GM06990 (cell line): ENCODE measurements at regions not wholly inside any gene's neighbourhood (a gene's known extent, or its start where the extent isn't known, plus 50 kb on each side); places are given as distances from the start of the nearest gene placed in this dataset.

ENCODE experiments used
- DNase-seq: peaks from one replicate; pipeline ENCODE4 v3.0.0-alpha.2; 2011; ENCODE audit not compliant: insufficient read length; ENCODE audit errors: extremely low read depth
- H3K27me3 ChIP-seq: replicated peaks from 2 replicates; pipeline ENCODE4 v1.6.0; 2011; ENCODE audit warnings: low read length; ENCODE audit not compliant: control insufficient read depth, insufficient read depth
- H3K36me3 ChIP-seq: 2 replicates; pipeline ENCODE4 v1.5.1; 2011; ENCODE audit warnings: low read length; ENCODE audit not compliant: control insufficient read depth, insufficient read depth
- H3K4me3 ChIP-seq: replicated peaks from 2 replicates; pipeline ENCODE4 v1.5.1; 2011; ENCODE audit warnings: low read depth, mild to moderate bottlenecking, control low read depth, low read length
- TF ChIP-seq, protein P1 (sequence below): IDR thresholded peaks from 2 replicates; pipeline ENCODE4 v1.5.1; 2011; ENCODE audit warnings: low read length, control low read depth, mild to moderate bottlenecking, inconsistent platforms; ENCODE audit not compliant: insufficient read depth, poor library complexity, severe bottlenecking

DNA sequence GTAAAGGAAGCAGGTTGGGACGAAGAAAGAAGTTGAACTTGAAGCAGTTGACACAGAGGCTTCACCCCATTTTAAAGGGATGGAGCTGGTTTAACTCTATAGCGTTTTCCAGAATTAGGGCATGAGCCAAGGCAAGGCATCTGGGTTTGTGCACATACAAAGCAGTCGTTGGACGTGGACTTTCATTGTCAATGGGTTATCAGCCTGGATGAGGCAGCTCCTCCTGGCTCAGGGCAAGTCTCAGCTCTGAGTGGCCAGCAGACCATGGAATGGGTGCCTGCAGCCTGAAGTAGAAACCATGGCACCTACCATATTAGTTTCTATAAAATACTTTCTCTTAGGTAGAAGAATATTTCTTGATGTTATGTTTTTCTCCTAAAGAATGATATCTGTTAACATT lies 163.8 kb upstream of the KCNK2 start:
- DNase-seq = no peak
- Histone ChIP-seq H3K36me3 (no peaks in the 10 kb centered on the region), H3K4me3 (no peak overlapping the region), H3K27me3 (no peaks in the 10 kb centered on the region)
- TF ChIP-seq, protein P1, sequence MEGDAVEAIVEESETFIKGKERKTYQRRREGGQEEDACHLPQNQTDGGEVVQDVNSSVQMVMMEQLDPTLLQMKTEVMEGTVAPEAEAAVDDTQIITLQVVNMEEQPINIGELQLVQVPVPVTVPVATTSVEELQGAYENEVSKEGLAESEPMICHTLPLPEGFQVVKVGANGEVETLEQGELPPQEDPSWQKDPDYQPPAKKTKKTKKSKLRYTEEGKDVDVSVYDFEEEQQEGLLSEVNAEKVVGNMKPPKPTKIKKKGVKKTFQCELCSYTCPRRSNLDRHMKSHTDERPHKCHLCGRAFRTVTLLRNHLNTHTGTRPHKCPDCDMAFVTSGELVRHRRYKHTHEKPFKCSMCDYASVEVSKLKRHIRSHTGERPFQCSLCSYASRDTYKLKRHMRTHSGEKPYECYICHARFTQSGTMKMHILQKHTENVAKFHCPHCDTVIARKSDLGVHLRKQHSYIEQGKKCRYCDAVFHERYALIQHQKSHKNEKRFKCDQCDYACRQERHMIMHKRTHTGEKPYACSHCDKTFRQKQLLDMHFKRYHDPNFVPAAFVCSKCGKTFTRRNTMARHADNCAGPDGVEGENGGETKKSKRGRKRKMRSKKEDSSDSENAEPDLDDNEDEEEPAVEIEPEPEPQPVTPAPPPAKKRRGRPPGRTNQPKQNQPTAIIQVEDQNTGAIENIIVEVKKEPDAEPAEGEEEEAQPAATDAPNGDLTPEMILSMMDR = no peak

DNA sequence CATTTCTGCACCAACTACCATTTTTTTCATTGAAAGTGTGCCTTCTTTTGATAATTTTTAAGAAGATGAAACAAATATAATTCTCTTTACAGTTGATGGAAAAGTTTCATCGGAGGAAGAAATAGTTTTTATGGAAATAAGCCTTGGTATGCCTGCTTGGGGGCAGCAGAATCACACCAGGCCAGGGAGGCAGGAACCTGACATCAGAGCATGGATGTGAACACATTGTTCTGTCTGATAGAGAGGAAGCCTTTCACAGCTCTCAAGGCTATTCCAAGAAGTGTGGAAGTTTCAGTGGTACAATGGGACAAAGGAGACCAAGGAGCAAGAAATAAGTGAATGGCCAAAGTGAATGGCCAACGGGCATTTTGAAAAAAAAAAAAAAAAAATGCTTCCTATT lies 162.2 kb upstream of the KCNK2 start:
- no peak overlapping the region for H3K4me3 ChIP-seq
- TF ChIP-seq, protein P1 = no peak
- no peaks in the 10 kb centered on the region for H3K27me3 ChIP-seq
- DNase-seq = no peak
- H3K36me3 ChIP-seq = no peaks in the 10 kb centered on the region

DNA sequence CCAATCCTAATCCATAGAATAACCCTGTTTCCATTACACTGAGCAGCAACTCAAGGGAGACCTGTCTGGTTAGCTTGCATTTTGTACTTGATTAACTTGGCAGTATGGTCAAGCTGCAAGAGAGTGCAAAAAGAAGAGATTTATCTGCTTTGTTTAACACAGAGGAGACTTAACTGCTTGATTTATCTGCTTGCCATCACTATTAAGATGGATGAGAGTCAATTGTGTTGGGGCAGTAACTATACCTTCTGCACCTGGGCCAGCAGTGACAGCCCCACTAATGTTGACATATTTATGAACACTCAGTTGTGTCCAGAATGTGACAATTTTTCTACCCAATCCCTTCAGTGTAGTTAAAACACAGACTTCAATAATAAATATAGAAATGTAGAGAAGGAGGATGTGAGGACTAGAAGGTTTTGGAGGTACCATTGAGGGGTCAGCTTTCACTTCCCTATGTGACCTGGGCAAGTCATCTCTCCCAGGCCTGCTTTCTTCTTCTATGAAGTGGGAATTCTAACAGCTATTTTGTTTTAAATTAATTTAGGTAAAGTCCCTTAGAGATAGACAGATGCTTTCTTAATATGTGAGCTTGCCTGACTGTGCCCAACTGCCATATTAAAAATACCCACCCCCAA lies 159.1 kb upstream of the KCNK2 start:
- no peak for DNase-seq
- Histone ChIP-seq H3K27me3 (no peaks in the 10 kb centered on the region), H3K4me3 (no peak overlapping the region), H3K36me3 (no peaks in the 10 kb centered on the region)
- TF ChIP-seq, protein P1 = no peak

DNA sequence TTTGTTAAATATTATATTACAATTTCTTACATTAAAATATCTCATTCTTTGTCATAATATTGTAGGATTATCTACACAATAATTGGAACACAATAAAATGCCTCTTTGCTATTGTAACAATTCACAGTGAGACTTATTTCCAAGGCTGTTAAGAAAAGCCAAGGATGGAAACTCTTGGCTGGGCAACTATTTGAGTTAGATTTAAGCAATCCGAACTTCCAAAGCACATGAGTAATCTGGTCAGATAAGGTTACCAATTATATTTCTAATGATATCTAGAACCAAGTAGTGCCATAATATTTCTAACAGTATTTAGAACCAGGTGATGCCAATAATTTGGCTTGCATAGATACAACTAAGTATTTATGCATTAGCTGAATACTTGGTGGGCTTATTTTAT lies 154.7 kb upstream of the KCNK2 start:
- no peaks in the 10 kb centered on the region for H3K36me3 ChIP-seq
- no peak for DNase-seq
- H3K4me3 ChIP-seq = no peak overlapping the region
- H3K27me3 ChIP-seq = no peaks in the 10 kb centered on the region
- TF ChIP-seq, protein P1 = no peak

DNA sequence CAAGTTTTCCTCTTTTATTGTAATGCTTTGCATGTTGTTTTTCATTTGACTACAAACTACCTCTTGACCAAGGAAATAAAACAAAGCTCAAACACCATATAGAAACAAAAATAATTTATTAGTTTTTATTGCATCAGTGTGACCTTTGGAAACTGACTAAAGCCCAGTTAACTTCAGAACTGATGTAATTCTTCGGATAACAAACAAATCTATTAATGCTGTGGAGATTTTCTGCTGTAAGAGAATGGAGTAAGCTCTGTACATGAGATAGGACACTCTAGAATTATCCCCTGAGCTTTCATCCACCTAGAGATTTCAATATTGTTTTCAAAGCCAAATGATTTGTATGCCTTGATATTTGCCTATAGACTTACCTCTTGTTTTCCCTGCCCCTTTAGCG lies 154.0 kb upstream of the KCNK2 start:
- Histone ChIP-seq H3K36me3 (no peaks in the 10 kb centered on the region), H3K4me3 (no peak overlapping the region), H3K27me3 (no peaks in the 10 kb centered on the region)
- no peak for DNase-seq
- TF ChIP-seq, protein P1 = no peak

DNA sequence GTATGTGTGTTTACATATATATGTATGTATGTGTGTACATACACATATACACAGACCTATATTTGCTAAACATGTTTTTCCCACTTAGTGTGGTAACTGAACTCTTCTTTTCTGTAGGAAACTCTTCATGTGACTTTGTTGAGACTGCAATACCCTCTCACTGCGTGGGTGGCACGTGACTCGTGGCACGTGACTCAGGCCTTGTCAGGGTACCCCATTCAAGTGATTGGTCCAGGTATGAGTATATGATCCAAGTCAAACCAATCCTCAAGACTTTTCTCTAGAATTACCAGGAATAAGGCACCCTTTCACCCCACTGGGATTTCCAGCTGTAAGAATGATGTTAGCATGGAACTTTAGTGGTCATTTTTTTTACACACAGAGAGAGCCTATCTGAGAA lies 149.2 kb upstream of the KCNK2 start:
- DNase-seq = no peak
- Histone ChIP-seq H3K36me3 (no peaks in the 10 kb centered on the region), H3K4me3 (no peak overlapping the region), H3K27me3 (no peaks in the 10 kb centered on the region)
- TF ChIP-seq, protein P1 = no peak
